ENCODE measurements at regions not wholly inside any gene's neighbourhood (a gene's known extent, or its start where the extent isn't known, plus 50 kb on each side); places are given as distances from the start of the nearest gene placed in this dataset.
A peak's percentile ranks its signal among the peaks of the same experiment; 100 is the strongest.

- no peak for DNase-seq (ENCODE audit: low spot score)
Observed at GRCh38 chr2:8518979-8519668, 162.7 kb upstream of the ID2 start.

- DNase-seq (ENCODE audit: low spot score): no peak
Observed at GRCh38 chr2:8520791-8521344, 161.0 kb upstream of the ID2 start.

- DNase-seq (ENCODE audit: low spot score): no peak
Observed at GRCh38 chr2:8522687-8523086, 159.2 kb upstream of the ID2 start.

- no peak for DNase-seq (ENCODE audit: low spot score)
Observed at GRCh38 chr2:8524388-8524787, 157.5 kb upstream of the ID2 start.

GRCh38 chr2:8524823-8525222, 157.0 kb upstream of the ID2 start:
- DNase-seq (ENCODE audit: low spot score): no peak

GRCh38 chr2:8525236-8525581, 156.6 kb upstream of the ID2 start:
- DNase-seq (ENCODE audit: low spot score): no peak

- peak; percentile 7 for DNase-seq (ENCODE audit: low spot score)
Observed at GRCh38 chr2:8525582-8526402, 156.1 kb upstream of the ID2 start.

- no peak for DNase-seq (ENCODE audit: low spot score)
Observed at GRCh38 chr2:8526403-8526696, 155.5 kb upstream of the ID2 start.

- DNase-seq (ENCODE audit: low spot score): no peak
Observed at GRCh38 chr2:8527031-8527430, 154.8 kb upstream of the ID2 start.

- no peak for DNase-seq (ENCODE audit: low spot score)
Observed at GRCh38 chr2:8527676-8528075, 154.2 kb upstream of the ID2 start.

- DNase-seq (ENCODE audit: low spot score): no peak
Observed at GRCh38 chr2:8528863-8529262, 153.0 kb upstream of the ID2 start.

- DNase-seq (ENCODE audit: low spot score): no peak
Observed at GRCh38 chr2:8529706-8530277, 152.1 kb upstream of the ID2 start.

- no peak for DNase-seq (ENCODE audit: low spot score)
Observed at GRCh38 chr2:8531481-8531880, 150.4 kb upstream of the ID2 start.

GRCh38 chr2:8532438-8532837, 149.4 kb upstream of the ID2 start:
- DNase-seq (ENCODE audit: low spot score): no peak

- no peak for DNase-seq (ENCODE audit: low spot score)
Observed at GRCh38 chr2:8533923-8534322, 147.9 kb upstream of the ID2 start.

GRCh38 chr2:8534386-8534728, 147.5 kb upstream of the ID2 start:
- no peak for DNase-seq (ENCODE audit: low spot score)

GRCh38 chr2:8534729-8535468, 147.0 kb upstream of the ID2 start:
- DNase-seq (ENCODE audit: low spot score): no peak

- DNase-seq (ENCODE audit: low spot score): no peak
Observed at GRCh38 chr2:8535469-8535795, 146.4 kb upstream of the ID2 start.

- DNase-seq (ENCODE audit: low spot score): no peak
Observed at GRCh38 chr2:8535821-8536685, 145.8 kb upstream of the ID2 start.

- no peak for DNase-seq (ENCODE audit: low spot score)
Observed at GRCh38 chr2:8536686-8537561, 144.9 kb upstream of the ID2 start.

All from H4 (cell line).